SK-N-SH (cell line): ENCODE measurements at regions not wholly inside any gene's neighbourhood (a gene's known extent, or its start where the extent isn't known, plus 50 kb on each side); places are given as distances from the start of the nearest gene placed in this dataset.
"Not testable (repeated sequence)": the region's sequence is repeated elsewhere in the genome, so short reads cannot be mapped to it uniquely, and the experiment has no call there.

Experiments used
- CTCF ChIA-PET: fragments of 300-600, 350-600 bp; formaldehyde crosslinking; extraction: SDS; loops from one replicate; lab custom pipeline; 2021; lab: Yijun Ruan, JAX
- POLR2A ChIA-PET: fragments of 350-600 bp; sonication (Branson Sonifier 250); formaldehyde crosslinking; extraction: SDS; loops from one replicate; lab custom pipeline; 2020; ENCODE audit warnings: antibody characterized with exemption, inconsistent platforms; lab: Yijun Ruan, JAX
- DNase-seq: peaks from one replicate; pipeline ENCODE4 v3.0.0; 2012
- H2AFZ ChIP-seq: fragments of 200-600 bp; sonication (generic); 2 replicates; pipeline ENCODE4 v1.8.1; 2016; ENCODE audit warnings: antibody characterized with exemption, mild to moderate bottlenecking, low read depth
- H3F3A ChIP-seq: fragments of 200-600 bp; sonication (generic); replicated peaks from 2 replicates; pipeline ENCODE3; 2016; ENCODE audit warnings: antibody characterized with exemption, mild to moderate bottlenecking; ENCODE audit not compliant: insufficient read depth
- H3K27ac ChIP-seq, 2 experiments: fragments of 200-500 bp in 1 of 2; fragments of 200-600 bp in 1 of 2; sonication (Bioruptor generic) in 1 of 2; sonication (generic), shearing (Covaris generic) in 1 of 2; 2 replicates each; pipeline versions ENCODE4 v1.5.1 to v1.6.1; 2014 to 2016; ENCODE audit warnings: low read depth in 2 of 2, inconsistent platforms in 1 of 2, low read length in 1 of 2, mild to moderate bottlenecking in 1 of 2, mixed read lengths in 1 of 2
- H3K27me3 ChIP-seq: fragments of 200-600 bp; sonication (generic), shearing (Covaris generic); 2 replicates; pipeline ENCODE4 v1.6.1; 2016; ENCODE audit warnings: mixed run types; ENCODE audit not compliant: insufficient read depth
- H3K36me3 ChIP-seq, 2 experiments: fragments of 200-500 bp in 1 of 2; fragments of 200-600 bp in 1 of 2; sonication (Bioruptor generic) in 1 of 2; sonication (generic) in 1 of 2; replicated peaks in 1 of 2; 2 replicates each; pipeline versions ENCODE3 to v1.5.1; 2014 to 2016; ENCODE audit warnings: low read length in 1 of 2, mild to moderate bottlenecking in 1 of 2; ENCODE audit not compliant: insufficient read depth in 2 of 2, control insufficient read depth in 1 of 2
- H3K4me1 ChIP-seq, 2 experiments: fragments of 200-500 bp in 1 of 2; fragments of 200-600 bp in 1 of 2; sonication (Bioruptor generic) in 1 of 2; sonication (generic), shearing (Covaris generic) in 1 of 2; 2 replicates each; pipeline versions ENCODE4 v1.5.1 to v1.6.1; 2014 to 2016; ENCODE audit warnings: low read depth in 1 of 2, low read length in 1 of 2, mixed run types in 1 of 2; ENCODE audit not compliant: insufficient read depth in 2 of 2, control insufficient read depth in 1 of 2
- H3K4me2 ChIP-seq: fragments of 200-600 bp; sonication (generic), shearing (Covaris generic); 2 replicates; pipeline ENCODE4 v1.6.1; 2017; ENCODE audit warnings: mixed run types
- H3K4me3 ChIP-seq, 2 experiments: fragments of 200-500 bp in 1 of 2; fragments of 200-600 bp in 1 of 2; sonication (Bioruptor generic) in 1 of 2; sonication (generic), shearing (Covaris generic) in 1 of 2; 2 replicates each; pipeline versions ENCODE4 v1.5.1 to v1.8.1; 2014 to 2016; ENCODE audit warnings: low read depth in 2 of 2, inconsistent platforms in 1 of 2, low read length in 1 of 2, mild to moderate bottlenecking in 1 of 2, mixed read lengths in 1 of 2, moderate library complexity in 1 of 2
- H3K79me2 ChIP-seq: fragments of 200-600 bp; sonication (generic); 2 replicates; pipeline ENCODE4 v1.8.1; 2017; ENCODE audit warnings: mild to moderate bottlenecking; ENCODE audit not compliant: insufficient read depth
- H3K9ac ChIP-seq: fragments of 200-600 bp; sonication (generic); 2 replicates; pipeline ENCODE4 v1.6.1; 2017; ENCODE audit warnings: mixed run types
- H3K9me2 ChIP-seq: fragments of 200-600 bp; sonication (generic); 2 replicates; pipeline ENCODE4 v1.6.1; 2017; ENCODE audit warnings: mixed run types
- H3K9me3 ChIP-seq: fragments of 200-600 bp; sonication (generic); 2 replicates; pipeline ENCODE4 v1.6.1; 2017; ENCODE audit warnings: mixed run types, mild to moderate bottlenecking, moderate library complexity
- H4K20me1 ChIP-seq: fragments of 200-600 bp; sonication (generic); 2 replicates; pipeline ENCODE4 v1.6.1; 2017; ENCODE audit warnings: mild to moderate bottlenecking, mixed run types; ENCODE audit not compliant: insufficient read depth
- EP300 ChIP-seq, 2 experiments: IDR thresholded peaks; 2 replicates each; pipeline versions ENCODE4 v1.4.0 to v1.6.1; 2012; ENCODE audit warnings: borderline replicate concordance in 1 of 2, low read depth in 1 of 2, low read length in 1 of 2
- EZH2phosphoT487 ChIP-seq: fragments of 200-600 bp; sonication (generic); IDR thresholded peaks from 2 replicates; pipeline ENCODE4 v1.6.1; 2017; ENCODE audit warnings: low read depth, mixed run types, mild to moderate bottlenecking, antibody characterized with exemption, moderate library complexity, borderline replicate concordance
- FOXJ3 ChIP-seq: sonication (generic); formaldehyde crosslinking; IDR thresholded peaks from 2 replicates; pipeline ENCODE4 v1.5.1; 2020; ENCODE audit warnings: mild to moderate bottlenecking, missing genetic modification reagents
- JUND ChIP-seq: IDR thresholded peaks from 2 replicates; pipeline ENCODE4 v1.4.0; 2012
- MAX ChIP-seq: IDR thresholded peaks from 2 replicates; pipeline ENCODE4 v1.4.0; 2012; ENCODE audit warnings: low read depth
- NRF1 ChIP-seq: IDR thresholded peaks from 2 replicates; pipeline ENCODE4 v1.6.1; 2012; ENCODE audit warnings: low read depth, mild to moderate bottlenecking, low read length
- PBX3 ChIP-seq: IDR thresholded peaks from 2 replicates; pipeline ENCODE4; 2012
- RCOR1 ChIP-seq: fragments of 150-350 bp; IDR thresholded peaks from 2 replicates; pipeline ENCODE4 v1.6.1; 2017; ENCODE audit warnings: antibody characterized with exemption, low read length
- RFX5 ChIP-seq: IDR thresholded peaks from 2 replicates; pipeline ENCODE4 v1.6.1; 2012; ENCODE audit warnings: mild to moderate bottlenecking, improper control_type of control experiment, low read length
- RXRA ChIP-seq: IDR thresholded peaks from 2 replicates; pipeline ENCODE4 v1.4.0; 2012; ENCODE audit warnings: low read depth, mild to moderate bottlenecking, borderline replicate concordance
- TCF12 ChIP-seq: IDR thresholded peaks from 2 replicates; pipeline ENCODE4 v1.4.0; 2012
- WGBS: methylation state at CpG from one replicate; pipeline ENCODE4 v1.1.6; 2017; ENCODE audit warnings: low lambda C conversion rate; 5-methylcytosine and 5-hydroxymethylcytosine counted together
- TF ChIP-seq, protein P1 (sequence below): IDR thresholded peaks from 2 replicates; pipeline ENCODE4 v1.4.0; 2012; ENCODE audit warnings: low read depth, borderline replicate concordance
- TF ChIP-seq, protein P2 (sequence below): fragments of 200-600 bp; sonication (generic); IDR thresholded peaks from 2 replicates; pipeline ENCODE4 v1.6.1; 2017; ENCODE audit warnings: antibody characterized with exemption, mild to moderate bottlenecking, moderate library complexity

- H3K36me3 ChIP-seq: no peaks in the 10 kb centered on the region
- H2AFZ ChIP-seq: no peak overlapping the region
- no peaks in the 10 kb centered on the region for H3K9me3 ChIP-seq
- DNase-seq: no peak
- H4K20me1 ChIP-seq: no peaks in the 10 kb centered on the region
- H3K4me1 ChIP-seq: peaks cover 0 to 13% of the 10 kb centered on the region in 2 experiments
- H3K9ac ChIP-seq: no peak overlapping the region; the same call in 1 of the 2 replicates
- H3K9me2 ChIP-seq: no peaks in the 10 kb centered on the region
- no peak overlapping the region for H3K4me3 ChIP-seq
- no peaks in the 10 kb centered on the region for H3F3A ChIP-seq
- TF ChIP-seq RCOR1: no peak
- TF ChIP-seq JUND: no peak
- no peak overlapping the region for H3K27ac ChIP-seq
- CTCF ChIA-PET: interaction anchor here (1.2 to 3.4 kb wide), 2 partner anchors 35 to 861 kb away, joined by 3 to 14 read pairs; no protein-coding TSS in a partner anchor
- H3K27me3 ChIP-seq: no peaks in the 10 kb centered on the region
- POLR2A ChIA-PET: no interaction called here
- H3K4me2 ChIP-seq: no peak overlapping the region
- no peaks in the 10 kb centered on the region for H3K79me2 ChIP-seq
These were observed 93.6 kb upstream of the PCED1B start for GRCh38 chr12:46985816-46986215.

GRCh38 chr12:46988122-46988521 is 91.3 kb upstream of the PCED1B start:
- H3K27me3 ChIP-seq, DNase-seq, POLR2A ChIA-PET, H3K27ac ChIP-seq, H3K9me3 ChIP-seq, H3K4me3 ChIP-seq, H3F3A ChIP-seq, H4K20me1 ChIP-seq, H3K36me3 ChIP-seq, H3K4me2 ChIP-seq, H3K9ac ChIP-seq, CTCF ChIA-PET, H3K9me2 ChIP-seq, H2AFZ ChIP-seq, H3K79me2 ChIP-seq: not testable (repeated sequence)
- 25% methylated on average over 1 of the region's 1 CpG for WGBS
- peaks cover 0 to 13% of the 10 kb centered on the region in 2 experiments; a peak in 3 of 4 replicates for H3K4me1 ChIP-seq

DNA sequence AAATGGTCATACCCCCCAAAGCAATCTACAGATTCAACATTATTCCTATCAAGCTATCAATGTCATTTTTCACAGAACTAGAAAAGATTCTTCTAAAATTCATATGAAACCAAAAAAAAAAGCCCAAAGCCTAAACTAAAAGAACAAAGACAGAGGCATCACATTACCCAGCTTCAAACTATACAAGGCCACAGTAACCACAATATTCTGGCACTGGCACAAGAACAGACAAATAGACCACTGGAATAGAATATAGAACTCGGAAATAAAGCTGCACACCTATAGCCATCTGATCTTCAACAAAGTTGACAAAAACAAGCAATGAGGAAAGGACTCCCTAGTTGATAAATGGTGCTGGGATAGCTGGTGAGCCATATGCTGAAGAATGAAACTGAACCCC is 89.2 kb upstream of the PCED1B start:
- no peaks in the 10 kb centered on the region for H3F3A ChIP-seq
- H3K4me3 ChIP-seq: no peak overlapping the region
- H3K9me3 ChIP-seq: no peaks in the 10 kb centered on the region
- POLR2A ChIA-PET: no interaction called here
- no peak overlapping the region for H3K9ac ChIP-seq
- TF ChIP-seq FOXJ3 (CRISPR knock-in tag): no peak
- TF ChIP-seq MAX: no peak
- no peak for TF ChIP-seq EZH2phosphoT487
- TF ChIP-seq, protein P1, sequence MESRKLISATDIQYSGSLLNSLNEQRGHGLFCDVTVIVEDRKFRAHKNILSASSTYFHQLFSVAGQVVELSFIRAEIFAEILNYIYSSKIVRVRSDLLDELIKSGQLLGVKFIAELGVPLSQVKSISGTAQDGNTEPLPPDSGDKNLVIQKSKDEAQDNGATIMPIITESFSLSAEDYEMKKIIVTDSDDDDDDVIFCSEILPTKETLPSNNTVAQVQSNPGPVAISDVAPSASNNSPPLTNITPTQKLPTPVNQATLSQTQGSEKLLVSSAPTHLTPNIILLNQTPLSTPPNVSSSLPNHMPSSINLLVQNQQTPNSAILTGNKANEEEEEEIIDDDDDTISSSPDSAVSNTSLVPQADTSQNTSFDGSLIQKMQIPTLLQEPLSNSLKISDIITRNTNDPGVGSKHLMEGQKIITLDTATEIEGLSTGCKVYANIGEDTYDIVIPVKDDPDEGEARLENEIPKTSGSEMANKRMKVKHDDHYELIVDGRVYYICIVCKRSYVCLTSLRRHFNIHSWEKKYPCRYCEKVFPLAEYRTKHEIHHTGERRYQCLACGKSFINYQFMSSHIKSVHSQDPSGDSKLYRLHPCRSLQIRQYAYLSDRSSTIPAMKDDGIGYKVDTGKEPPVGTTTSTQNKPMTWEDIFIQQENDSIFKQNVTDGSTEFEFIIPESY: no peak
- no peak for TF ChIP-seq RXRA
- no peak for TF ChIP-seq PBX3
- no peak for TF ChIP-seq NRF1
- TF ChIP-seq TCF12: no peak
- TF ChIP-seq, protein P2, sequence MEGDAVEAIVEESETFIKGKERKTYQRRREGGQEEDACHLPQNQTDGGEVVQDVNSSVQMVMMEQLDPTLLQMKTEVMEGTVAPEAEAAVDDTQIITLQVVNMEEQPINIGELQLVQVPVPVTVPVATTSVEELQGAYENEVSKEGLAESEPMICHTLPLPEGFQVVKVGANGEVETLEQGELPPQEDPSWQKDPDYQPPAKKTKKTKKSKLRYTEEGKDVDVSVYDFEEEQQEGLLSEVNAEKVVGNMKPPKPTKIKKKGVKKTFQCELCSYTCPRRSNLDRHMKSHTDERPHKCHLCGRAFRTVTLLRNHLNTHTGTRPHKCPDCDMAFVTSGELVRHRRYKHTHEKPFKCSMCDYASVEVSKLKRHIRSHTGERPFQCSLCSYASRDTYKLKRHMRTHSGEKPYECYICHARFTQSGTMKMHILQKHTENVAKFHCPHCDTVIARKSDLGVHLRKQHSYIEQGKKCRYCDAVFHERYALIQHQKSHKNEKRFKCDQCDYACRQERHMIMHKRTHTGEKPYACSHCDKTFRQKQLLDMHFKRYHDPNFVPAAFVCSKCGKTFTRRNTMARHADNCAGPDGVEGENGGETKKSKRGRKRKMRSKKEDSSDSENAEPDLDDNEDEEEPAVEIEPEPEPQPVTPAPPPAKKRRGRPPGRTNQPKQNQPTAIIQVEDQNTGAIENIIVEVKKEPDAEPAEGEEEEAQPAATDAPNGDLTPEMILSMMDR: no peak
- TF ChIP-seq EP300 (IDR thresholded peaks at IDR 0.05; ENCODE audit: borderline replicate concordance in 1 of 2, low read depth in 1 of 2, low read length in 1 of 2): no peak
- TF ChIP-seq RFX5: no peak
- TF ChIP-seq, all 33 proteins: peak for 0
- Histone ChIP-seq H3K27me3 (no peaks in the 10 kb centered on the region), H3K4me2 (no peak overlapping the region), H3K27ac (no peak overlapping the region), H3K9me2 (no peaks in the 10 kb centered on the region), H2AFZ (no peak overlapping the region), H3K79me2 (no peaks in the 10 kb centered on the region), H3K36me3 (no peaks in the 10 kb centered on the region), H4K20me1 (no peaks in the 10 kb centered on the region), H3K4me1 (no peaks in the 10 kb centered on the region)
- WGBS: 26% methylated on average over 1 of the region's 1 CpG
- DNase-seq: no peak
- CTCF ChIA-PET: interaction anchor here (1.1 kb wide), 1 partner anchor 31 kb away, joined by 3 read pairs; no protein-coding TSS in a partner anchor

GRCh38 chr12:46992051-46992450 is 87.4 kb upstream of the PCED1B start:
- H3K4me1 ChIP-seq, H3K79me2 ChIP-seq, CTCF ChIA-PET, H3K27ac ChIP-seq, H3K9ac ChIP-seq, H3K27me3 ChIP-seq, H3K9me2 ChIP-seq, H3K9me3 ChIP-seq, H2AFZ ChIP-seq, H3F3A ChIP-seq, H4K20me1 ChIP-seq, H3K4me2 ChIP-seq, H3K4me3 ChIP-seq, H3K36me3 ChIP-seq, POLR2A ChIA-PET, DNase-seq: not testable (repeated sequence)
- WGBS: 61% methylated on average over 5 of the region's 6 CpGs
